ENCODE measurements at regions not wholly inside any gene's neighbourhood (a gene's known extent, or its start where the extent isn't known, plus 50 kb on each side); places are given as distances from the start of the nearest gene placed in this dataset.

DNA sequence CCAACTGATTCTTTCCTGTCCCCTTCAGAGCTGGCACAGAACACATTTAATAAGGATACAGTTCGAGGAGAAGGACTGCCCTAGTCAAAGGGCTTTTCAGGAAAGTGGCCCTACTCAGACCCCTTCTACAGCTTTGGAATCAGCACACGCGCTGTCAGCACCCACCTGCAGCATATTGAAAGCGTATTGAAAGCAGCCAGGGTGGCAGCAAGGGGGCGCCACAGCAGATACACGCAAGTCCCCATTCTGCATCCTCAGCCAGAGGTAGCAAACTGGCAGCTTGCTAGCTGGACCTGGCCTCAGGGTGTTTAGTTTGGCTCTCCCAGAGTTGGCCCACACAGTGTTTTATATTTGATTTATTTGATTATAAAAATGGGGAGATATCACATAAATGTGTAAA, 101.0 kb upstream of the NT5C1B start:
- TF ChIP-seq, protein P1, sequence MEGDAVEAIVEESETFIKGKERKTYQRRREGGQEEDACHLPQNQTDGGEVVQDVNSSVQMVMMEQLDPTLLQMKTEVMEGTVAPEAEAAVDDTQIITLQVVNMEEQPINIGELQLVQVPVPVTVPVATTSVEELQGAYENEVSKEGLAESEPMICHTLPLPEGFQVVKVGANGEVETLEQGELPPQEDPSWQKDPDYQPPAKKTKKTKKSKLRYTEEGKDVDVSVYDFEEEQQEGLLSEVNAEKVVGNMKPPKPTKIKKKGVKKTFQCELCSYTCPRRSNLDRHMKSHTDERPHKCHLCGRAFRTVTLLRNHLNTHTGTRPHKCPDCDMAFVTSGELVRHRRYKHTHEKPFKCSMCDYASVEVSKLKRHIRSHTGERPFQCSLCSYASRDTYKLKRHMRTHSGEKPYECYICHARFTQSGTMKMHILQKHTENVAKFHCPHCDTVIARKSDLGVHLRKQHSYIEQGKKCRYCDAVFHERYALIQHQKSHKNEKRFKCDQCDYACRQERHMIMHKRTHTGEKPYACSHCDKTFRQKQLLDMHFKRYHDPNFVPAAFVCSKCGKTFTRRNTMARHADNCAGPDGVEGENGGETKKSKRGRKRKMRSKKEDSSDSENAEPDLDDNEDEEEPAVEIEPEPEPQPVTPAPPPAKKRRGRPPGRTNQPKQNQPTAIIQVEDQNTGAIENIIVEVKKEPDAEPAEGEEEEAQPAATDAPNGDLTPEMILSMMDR (IDR thresholded peaks at IDR 0.05; ENCODE audit: low read depth, low read length, poor library complexity, severe bottlenecking): peak; percentile 43
- no peak for TF ChIP-seq EZH2phosphoT487 (IDR thresholded peaks at IDR 0.05; ENCODE audit: borderline replicate concordance, low read length)

All from DOHH2 (cell line).